ENCODE measurements at regions not wholly inside any gene's neighbourhood (a gene's known extent, or its start where the extent isn't known, plus 50 kb on each side); places are given as distances from the start of the nearest gene placed in this dataset.
A peak's percentile ranks its signal among the peaks of the same experiment; 100 is the strongest.
"Not testable (repeated sequence)": the region's sequence is repeated elsewhere in the genome, so short reads cannot be mapped to it uniquely, and the experiment has no call there.

DNA sequence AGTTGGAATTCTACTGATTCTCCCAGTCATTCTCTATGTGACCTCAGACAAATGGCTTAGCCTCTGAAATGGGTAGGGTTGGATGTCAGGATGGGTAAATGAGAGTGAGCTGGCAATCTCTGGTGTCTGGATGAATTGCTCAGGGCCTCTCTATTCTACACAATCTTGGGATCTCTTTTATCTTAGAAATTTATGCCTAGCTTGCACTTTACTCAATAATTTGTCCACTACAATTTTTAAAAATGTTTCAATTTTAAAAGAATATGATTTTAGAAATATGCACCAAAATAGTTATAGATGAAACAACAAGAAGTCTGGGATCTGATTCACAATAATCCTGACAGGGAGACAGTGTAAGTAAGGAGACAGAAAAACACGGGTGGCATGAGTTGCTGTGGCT is 134.1 kb downstream of the KLRB1 start:
- H3K27me3 ChIP-seq; H3K27ac ChIP-seq; H3K9me3 ChIP-seq; H3K4me3 ChIP-seq; H3K36me3 ChIP-seq; H3K4me1 ChIP-seq; DNase-seq; intact Hi-C loops (cut with DNase I; ENCODE audit: low total_unique reads): not testable (repeated sequence)

GRCh38 chr12:9471501-9471900 is 136.2 kb downstream of the KLRB1 start:
- DNase-seq; intact Hi-C loops (cut with DNase I; ENCODE audit: low total_unique reads); H3K9me3 ChIP-seq; H3K27me3 ChIP-seq; H3K4me3 ChIP-seq; H3K36me3 ChIP-seq; H3K27ac ChIP-seq; H3K4me1 ChIP-seq: not testable (repeated sequence)

GRCh38 chr12:9470367-9470766 is 137.3 kb downstream of the KLRB1 start:
- H3K9me3 ChIP-seq; H3K27me3 ChIP-seq; H3K36me3 ChIP-seq; intact Hi-C loops (cut with DNase I; ENCODE audit: low total_unique reads); H3K27ac ChIP-seq; H3K4me3 ChIP-seq; DNase-seq; H3K4me1 ChIP-seq: not testable (repeated sequence)

- DNase-seq; H3K27ac ChIP-seq; H3K9me3 ChIP-seq; H3K36me3 ChIP-seq; H3K27me3 ChIP-seq; intact Hi-C loops (cut with DNase I; ENCODE audit: low total_unique reads); H3K4me1 ChIP-seq; H3K4me3 ChIP-seq: not testable (repeated sequence)
These were observed 137.8 kb downstream of the KLRB1 start for GRCh38 chr12:9469956-9470355.

- H3K27ac ChIP-seq; H3K4me3 ChIP-seq; H3K36me3 ChIP-seq; DNase-seq; H3K9me3 ChIP-seq; H3K4me1 ChIP-seq; intact Hi-C loops (cut with DNase I; ENCODE audit: low total_unique reads); H3K27me3 ChIP-seq: not testable (repeated sequence)
These were observed 138.3 kb downstream of the KLRB1 start for GRCh38 chr12:9469463-9469862.

DNA sequence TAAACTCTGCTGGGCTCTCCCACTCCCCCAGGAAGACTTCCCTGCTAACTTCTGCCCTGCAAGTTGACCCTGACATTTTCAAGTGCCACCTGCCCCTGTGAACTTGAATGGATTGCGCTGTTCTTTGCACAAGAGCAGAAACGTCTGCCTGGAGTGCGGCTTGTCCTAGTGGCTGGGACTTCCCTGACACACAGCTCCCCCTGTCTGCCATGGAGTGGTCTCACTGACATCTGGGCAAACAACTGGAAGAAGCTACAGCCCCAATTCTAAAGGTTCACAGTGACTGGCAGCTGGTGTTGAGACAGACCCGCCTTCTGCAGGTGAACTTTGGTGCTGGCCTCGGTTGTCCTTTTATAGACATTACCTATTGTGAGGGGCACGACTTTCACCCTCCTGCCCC is 138.7 kb downstream of the KLRB1 start:
- DNase-seq = peak in 1 of 2 donors; percentile 40
- H3K4me1 ChIP-seq; H3K9me3 ChIP-seq; H3K27me3 ChIP-seq; H3K27ac ChIP-seq; intact Hi-C loops (cut with DNase I; ENCODE audit: low total_unique reads); H3K4me3 ChIP-seq; H3K36me3 ChIP-seq: not testable (repeated sequence)
- TF ChIP-seq, protein P1, sequence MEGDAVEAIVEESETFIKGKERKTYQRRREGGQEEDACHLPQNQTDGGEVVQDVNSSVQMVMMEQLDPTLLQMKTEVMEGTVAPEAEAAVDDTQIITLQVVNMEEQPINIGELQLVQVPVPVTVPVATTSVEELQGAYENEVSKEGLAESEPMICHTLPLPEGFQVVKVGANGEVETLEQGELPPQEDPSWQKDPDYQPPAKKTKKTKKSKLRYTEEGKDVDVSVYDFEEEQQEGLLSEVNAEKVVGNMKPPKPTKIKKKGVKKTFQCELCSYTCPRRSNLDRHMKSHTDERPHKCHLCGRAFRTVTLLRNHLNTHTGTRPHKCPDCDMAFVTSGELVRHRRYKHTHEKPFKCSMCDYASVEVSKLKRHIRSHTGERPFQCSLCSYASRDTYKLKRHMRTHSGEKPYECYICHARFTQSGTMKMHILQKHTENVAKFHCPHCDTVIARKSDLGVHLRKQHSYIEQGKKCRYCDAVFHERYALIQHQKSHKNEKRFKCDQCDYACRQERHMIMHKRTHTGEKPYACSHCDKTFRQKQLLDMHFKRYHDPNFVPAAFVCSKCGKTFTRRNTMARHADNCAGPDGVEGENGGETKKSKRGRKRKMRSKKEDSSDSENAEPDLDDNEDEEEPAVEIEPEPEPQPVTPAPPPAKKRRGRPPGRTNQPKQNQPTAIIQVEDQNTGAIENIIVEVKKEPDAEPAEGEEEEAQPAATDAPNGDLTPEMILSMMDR (IDR thresholded peaks at IDR 0.05) = peak; percentile 28 to 37

DNA sequence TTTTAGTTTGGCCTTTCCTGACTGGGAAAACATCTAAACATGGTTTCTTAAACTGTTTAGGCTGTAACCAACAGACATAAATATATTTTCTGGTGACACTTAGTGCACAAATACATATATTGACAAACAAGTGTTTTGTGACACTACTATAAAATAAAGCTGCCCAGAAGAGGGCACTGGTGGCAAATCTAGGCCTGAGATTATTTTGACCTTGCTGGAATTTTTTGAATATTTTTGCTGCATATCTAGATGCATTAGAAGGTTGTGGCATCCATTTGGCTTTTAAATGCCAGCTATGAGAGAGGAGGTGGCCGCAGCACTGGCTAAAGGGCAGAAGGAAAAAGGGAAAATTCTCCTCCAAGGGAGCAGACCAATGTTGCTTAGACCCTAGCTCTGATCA is 139.6 kb downstream of the KLRB1 start:
- DNase-seq; H3K4me1 ChIP-seq; H3K9me3 ChIP-seq; H3K27me3 ChIP-seq; H3K4me3 ChIP-seq; H3K36me3 ChIP-seq; intact Hi-C loops (cut with DNase I; ENCODE audit: low total_unique reads); H3K27ac ChIP-seq: not testable (repeated sequence)

DNA sequence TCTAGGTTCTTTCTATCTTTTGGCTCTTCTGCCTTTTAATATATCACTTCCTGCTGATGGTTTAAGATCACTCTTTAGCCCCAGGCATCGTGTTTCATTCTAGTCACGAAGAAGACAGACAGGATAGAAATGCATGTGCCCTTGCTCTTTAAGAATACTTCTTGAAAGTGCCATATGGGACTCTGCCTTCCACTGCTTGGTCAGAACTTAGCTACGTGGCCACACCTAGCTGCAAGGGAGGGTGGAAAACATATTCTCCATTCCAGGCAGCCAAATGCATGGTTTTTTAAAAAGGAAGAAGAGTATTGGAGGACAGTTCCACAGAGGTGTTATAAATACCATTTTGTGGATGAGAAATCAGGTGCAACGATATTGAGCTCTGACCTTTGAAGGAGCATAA is 143.3 kb downstream of the KLRB1 start:
- TF ChIP-seq, protein P1 (IDR thresholded peaks at IDR 0.05) = no peak
- Histone ChIP-seq H3K36me3 (no peaks in the 10 kb centered on the region), H3K27me3 (no peaks in the 10 kb centered on the region), H3K9me3 (no peaks in the 10 kb centered on the region), H3K4me3 (no peak overlapping the region), H3K4me1 (no peaks in the 10 kb centered on the region), H3K27ac (no peak overlapping the region)
- DNase-seq = no peak
- intact Hi-C loops (cut with DNase I; ENCODE audit: low total_unique reads) = no loop called here

DNA sequence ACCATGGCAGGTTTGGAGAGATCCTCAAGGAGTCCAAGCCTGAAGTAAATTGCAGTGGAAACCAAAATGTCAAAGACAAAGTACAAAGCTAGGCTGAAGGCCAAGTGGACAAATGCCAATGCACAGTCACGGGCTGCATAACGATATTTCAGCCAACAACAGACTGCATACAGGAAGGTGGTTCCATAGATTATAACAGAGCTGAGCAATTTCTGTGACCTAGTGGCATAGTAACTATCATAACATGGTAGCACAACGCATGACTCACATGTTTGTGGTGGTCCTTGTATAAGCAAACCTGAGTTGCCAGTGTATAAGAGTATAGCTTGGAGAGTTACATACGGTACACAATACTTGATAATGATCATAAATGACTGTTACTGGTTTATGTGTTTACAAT is 152.2 kb downstream of the KLRB1 start:
- H3K27ac ChIP-seq; H3K27me3 ChIP-seq; H3K36me3 ChIP-seq; H3K4me1 ChIP-seq; H3K9me3 ChIP-seq; H3K4me3 ChIP-seq; intact Hi-C loops (cut with DNase I; ENCODE audit: low total_unique reads): not testable (repeated sequence)
- DNase-seq = peak in 1 of 2 donors; percentile 26

- intact Hi-C loops (cut with DNase I; ENCODE audit: low total_unique reads); H3K27ac ChIP-seq; DNase-seq; H3K9me3 ChIP-seq; H3K36me3 ChIP-seq; H3K4me3 ChIP-seq; H3K27me3 ChIP-seq; H3K4me1 ChIP-seq: not testable (repeated sequence)
These were observed 153.7 kb downstream of the KLRB1 start for GRCh38 chr12:9454021-9454420.

DNA sequence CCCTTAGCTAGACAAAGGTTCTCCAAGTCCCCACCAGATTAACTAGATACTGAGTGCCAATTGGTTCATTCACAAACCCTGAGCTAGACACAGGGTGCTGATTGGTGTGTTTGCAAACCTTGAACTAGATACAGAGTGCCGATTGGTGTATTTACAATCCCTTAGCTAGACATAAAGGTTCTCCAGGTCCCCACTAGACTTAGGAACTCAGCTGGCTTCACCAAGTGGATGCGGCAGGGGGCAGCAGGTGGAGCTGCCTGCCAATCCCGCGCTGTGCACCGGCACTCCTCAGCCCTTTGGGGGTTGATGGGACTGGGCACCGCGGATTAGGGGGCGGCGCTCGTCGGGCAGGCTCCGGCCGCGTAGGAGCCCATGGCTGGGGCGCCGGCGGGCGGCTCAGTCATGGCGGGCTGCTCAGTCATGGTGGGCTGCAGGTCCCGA is 157.6 kb downstream of the KLRB1 start:
- H3K9me3 ChIP-seq; H3K27me3 ChIP-seq; H3K36me3 ChIP-seq; DNase-seq; H3K4me3 ChIP-seq; H3K4me1 ChIP-seq; intact Hi-C loops (cut with DNase I; ENCODE audit: low total_unique reads); H3K27ac ChIP-seq: not testable (repeated sequence)

DNA sequence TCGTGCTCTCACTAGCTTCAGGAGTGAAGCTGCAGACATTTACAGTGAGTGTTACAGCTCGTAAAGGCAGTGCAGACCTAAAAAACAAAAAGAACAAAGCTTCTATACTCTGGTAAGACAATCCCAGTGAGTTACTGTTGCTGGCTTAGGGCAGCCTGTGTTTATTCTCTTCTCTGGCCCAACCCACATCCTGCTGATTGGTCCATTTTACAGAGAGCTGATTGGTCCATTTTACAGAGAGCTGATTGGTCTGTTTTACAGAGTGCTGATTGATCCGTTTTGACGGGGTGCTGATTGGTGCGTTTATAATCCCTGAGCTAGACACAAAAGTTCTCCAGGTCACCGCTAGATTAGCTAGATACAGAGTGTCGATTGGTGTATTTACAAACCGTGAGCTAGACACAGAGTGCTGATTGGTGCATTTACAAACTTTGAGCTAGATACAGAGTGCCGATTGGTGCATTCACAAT is 158.0 kb downstream of the KLRB1 start:
- H3K4me1 ChIP-seq; DNase-seq; H3K36me3 ChIP-seq; intact Hi-C loops (cut with DNase I; ENCODE audit: low total_unique reads); H3K27me3 ChIP-seq; H3K27ac ChIP-seq; H3K9me3 ChIP-seq: not testable (repeated sequence)
- peak overlapping the region in 1 of 2 donors; percentile 10 for H3K4me3 ChIP-seq
